ENCODE measurements at regions not wholly inside any gene's neighbourhood (a gene's known extent, or its start where the extent isn't known, plus 50 kb on each side); places are given as distances from the start of the nearest gene placed in this dataset.

- Histone ChIP-seq H3K4me3 (no peak overlapping the region), H3K27ac (ENCODE audit: low read depth in 1 of 2, low read length in 1 of 2) (no peak overlapping the region), H3K36me3 (ENCODE audit: control insufficient read depth in 4 of 4, insufficient read depth in 4 of 4, low read length in 4 of 4) (no peaks in the 10 kb centered on the region), H3K4me1 (ENCODE audit: control insufficient read depth in 5 of 5, insufficient read depth in 5 of 5, low read length in 5 of 5) (no peaks in the 10 kb centered on the region), H3K27me3 (ENCODE audit: control insufficient read depth in 3 of 3, insufficient read depth in 3 of 3, low read length in 2 of 3) (peaks cover 0 to 4% (median 0%) of the 10 kb centered on the region in 3 donors), H3K9me3 (ENCODE audit: control insufficient read depth in 4 of 4, insufficient read depth in 3 of 4, low read length in 3 of 4) (no peaks in the 10 kb centered on the region), H3K9ac (ENCODE audit: insufficient read depth in 1 of 2, low read length in 2 of 2) (no peak overlapping the region)
- DNase-seq, result no peak
- ATAC-seq (ENCODE audit: insufficient read depth, low FRiP score), result no peak
- 64 to 73% methylated on average over 7 of the region's 7 CpGs for WGBS, 2 donors
- TF ChIP-seq CTCF (IDR thresholded peaks at IDR 0.05; ENCODE audit: control extremely low read depth, extremely low read depth), result no peak
Observed at GRCh38 chr10:128217136-128217535, 90.9 kb upstream of the MKI67 start.

GRCh38 chr10:128218161-128218560 is 91.9 kb upstream of the MKI67 start:
- 78 to 89% methylated on average over 4 of the region's 4 CpGs for WGBS, 2 donors
- no peaks in the 10 kb centered on the region for H3K36me3 ChIP-seq (ENCODE audit: control insufficient read depth in 4 of 4, insufficient read depth in 4 of 4, low read length in 4 of 4)

GRCh38 chr10:128219295-128219694 is 93.1 kb upstream of the MKI67 start:
- no peak overlapping the region for H3K9ac ChIP-seq (ENCODE audit: insufficient read depth in 1 of 2, low read length in 2 of 2)
- H3K4me1 ChIP-seq (ENCODE audit: control insufficient read depth in 5 of 5, insufficient read depth in 5 of 5, low read length in 5 of 5), result no peaks in the 10 kb centered on the region
- no peak for DNase-seq
- no peak for ATAC-seq (ENCODE audit: insufficient read depth, low FRiP score)
- H3K27me3 ChIP-seq (ENCODE audit: control insufficient read depth in 3 of 3, insufficient read depth in 3 of 3, low read length in 2 of 3), result no peaks in the 10 kb centered on the region
- no peak overlapping the region for H3K4me3 ChIP-seq
- 88 to 92% methylated on average over 1 of the region's 1 CpG for WGBS, 2 donors
- H3K9me3 ChIP-seq (ENCODE audit: control insufficient read depth in 4 of 4, insufficient read depth in 3 of 4, low read length in 3 of 4), result no peaks in the 10 kb centered on the region
- H3K27ac ChIP-seq (ENCODE audit: low read depth in 1 of 2, low read length in 1 of 2), result no peak overlapping the region
- no peak for TF ChIP-seq CTCF (IDR thresholded peaks at IDR 0.05; ENCODE audit: control extremely low read depth, extremely low read depth)
- no peaks in the 10 kb centered on the region for H3K36me3 ChIP-seq (ENCODE audit: control insufficient read depth in 4 of 4, insufficient read depth in 4 of 4, low read length in 4 of 4)

More at GRCh38 chr10:128218161-128218560, 91.9 kb upstream of the MKI67 start:
- H3K27ac ChIP-seq (ENCODE audit: low read depth in 1 of 2, low read length in 1 of 2), result no peak overlapping the region
- H3K27me3 ChIP-seq (ENCODE audit: control insufficient read depth in 3 of 3, insufficient read depth in 3 of 3, low read length in 2 of 3), result peaks cover 0 to under 1% (median 0%) of the 10 kb centered on the region in 3 donors
- TF ChIP-seq CTCF (IDR thresholded peaks at IDR 0.05; ENCODE audit: control extremely low read depth, extremely low read depth), result no peak
- no peak overlapping the region for H3K4me3 ChIP-seq
- no peaks in the 10 kb centered on the region for H3K9me3 ChIP-seq (ENCODE audit: control insufficient read depth in 4 of 4, insufficient read depth in 3 of 4, low read length in 3 of 4)
- ATAC-seq (ENCODE audit: insufficient read depth, low FRiP score) (no peak), DNase-seq (no peak)
- no peak overlapping the region for H3K9ac ChIP-seq (ENCODE audit: insufficient read depth in 1 of 2, low read length in 2 of 2)
- H3K4me1 ChIP-seq (ENCODE audit: control insufficient read depth in 5 of 5, insufficient read depth in 5 of 5, low read length in 5 of 5), result no peaks in the 10 kb centered on the region

GRCh38 chr10:128220021-128220420 is 93.8 kb upstream of the MKI67 start:
- WGBS, 2 donors, result 67 to 82% methylated on average over 5 of the region's 5 CpGs
- Histone ChIP-seq H3K9ac (ENCODE audit: insufficient read depth in 1 of 2, low read length in 2 of 2) (no peak overlapping the region), H3K9me3 (ENCODE audit: control insufficient read depth in 4 of 4, insufficient read depth in 3 of 4, low read length in 3 of 4) (no peaks in the 10 kb centered on the region), H3K27me3 (ENCODE audit: control insufficient read depth in 3 of 3, insufficient read depth in 3 of 3, low read length in 2 of 3) (no peaks in the 10 kb centered on the region), H3K4me1 (ENCODE audit: control insufficient read depth in 5 of 5, insufficient read depth in 5 of 5, low read length in 5 of 5) (no peaks in the 10 kb centered on the region), H3K36me3 (ENCODE audit: control insufficient read depth in 4 of 4, insufficient read depth in 4 of 4, low read length in 4 of 4) (no peaks in the 10 kb centered on the region), H3K27ac (ENCODE audit: low read depth in 1 of 2, low read length in 1 of 2) (no peak overlapping the region), H3K4me3 (no peak overlapping the region)
- no peak for TF ChIP-seq CTCF (IDR thresholded peaks at IDR 0.05; ENCODE audit: control extremely low read depth, extremely low read depth)
- peak in 2 of 3 donors; percentile 11 to 31 for DNase-seq
- no peak for ATAC-seq (ENCODE audit: insufficient read depth, low FRiP score)

Data from lung (tissue), 11 donors.